Dedifferentiated amniotic fluid mesenchymal stem cell (primary cell): ENCODE measurements at regions not wholly inside any gene's neighbourhood (a gene's known extent, or its start where the extent isn't known, plus 50 kb on each side); places are given as distances from the start of the nearest gene placed in this dataset.
"Not testable (repeated sequence)": the region's sequence is repeated elsewhere in the genome, so short reads cannot be mapped to it uniquely, and the experiment has no call there.

Experiments used
- DNase-seq: peaks from one replicate; pipeline ENCODE4 v3.0.0-alpha.2; 2016; ENCODE audit errors: extremely low spot score

DNA sequence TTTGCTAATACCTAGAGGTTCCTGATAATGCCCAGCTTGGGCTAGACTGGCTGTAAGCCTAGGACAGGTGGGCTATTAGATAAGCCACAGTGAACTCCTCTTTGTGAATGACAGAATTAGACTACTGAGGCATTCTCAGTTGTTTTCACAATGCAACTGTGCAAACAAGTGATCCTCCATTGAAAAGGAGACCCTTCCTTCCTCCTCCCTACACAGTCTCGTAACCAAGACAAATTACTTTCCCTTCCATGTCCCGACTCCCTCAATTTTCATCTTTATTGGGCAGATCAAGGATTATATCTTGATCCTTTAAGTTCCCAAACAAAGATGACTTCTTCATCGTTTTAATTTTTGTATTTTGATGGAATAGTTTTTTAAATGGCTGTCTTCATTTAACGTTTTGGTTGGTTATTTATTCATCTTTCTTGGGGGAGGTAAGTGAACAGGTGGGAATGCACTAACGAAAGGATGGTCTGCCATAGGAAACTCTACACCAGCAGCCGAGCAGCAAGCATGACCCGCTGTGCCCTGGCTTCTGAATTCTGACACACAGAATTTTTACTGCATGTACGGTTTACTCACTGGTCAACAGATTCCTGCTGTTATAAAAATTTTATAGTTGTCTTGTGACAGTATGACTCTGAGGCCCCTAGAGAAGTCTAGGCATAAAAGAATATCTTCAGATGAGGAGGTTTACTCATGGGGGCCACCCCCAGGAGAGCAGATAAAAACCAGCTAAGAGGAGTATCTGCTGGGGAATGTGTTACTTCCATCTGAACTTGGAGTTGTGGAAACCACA, 137.5 kb upstream of the TUT7 start:
- no peak for DNase-seq

DNA sequence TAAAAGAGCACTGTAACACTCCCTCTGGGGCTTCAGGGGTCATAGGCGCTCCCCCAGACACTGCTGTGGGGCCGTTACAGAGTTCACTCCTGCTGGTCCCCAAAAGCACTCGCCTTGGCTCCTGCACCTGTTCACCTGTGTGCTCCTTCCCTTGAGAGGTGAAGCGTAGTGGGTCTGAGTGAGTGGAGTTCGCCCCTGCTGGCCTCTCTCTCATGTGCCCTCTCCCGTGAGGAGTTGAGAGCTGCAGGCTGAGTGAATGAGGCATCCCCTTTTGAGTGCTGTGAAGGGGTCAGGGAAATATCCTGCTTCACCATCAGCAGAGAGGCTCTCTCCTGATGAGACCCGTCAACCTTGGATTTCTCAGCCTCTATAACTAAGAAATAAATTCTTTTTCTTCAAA, 134.6 kb upstream of the TUT7 start:
- DNase-seq, result no peak

DNA sequence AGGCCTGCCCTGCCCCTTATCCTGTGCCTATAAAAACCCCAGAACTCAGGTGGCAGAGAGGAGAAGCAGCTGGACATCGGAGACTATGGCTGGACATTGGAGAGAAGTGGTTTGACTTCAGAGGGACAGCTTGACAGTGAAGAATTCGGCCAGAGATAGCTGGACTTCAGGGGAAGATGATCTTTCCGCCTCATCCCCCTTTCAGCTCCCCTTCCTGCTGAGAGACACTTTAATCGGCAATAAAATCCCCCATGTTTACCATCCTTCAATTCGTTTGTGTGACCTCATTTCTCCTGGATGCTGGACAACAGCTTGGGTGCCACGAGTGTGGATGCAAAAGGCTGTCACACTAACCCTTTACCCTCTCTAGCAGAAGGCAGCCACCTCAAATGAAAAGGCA, 134.1 kb upstream of the TUT7 start:
- no peak for DNase-seq

DNA sequence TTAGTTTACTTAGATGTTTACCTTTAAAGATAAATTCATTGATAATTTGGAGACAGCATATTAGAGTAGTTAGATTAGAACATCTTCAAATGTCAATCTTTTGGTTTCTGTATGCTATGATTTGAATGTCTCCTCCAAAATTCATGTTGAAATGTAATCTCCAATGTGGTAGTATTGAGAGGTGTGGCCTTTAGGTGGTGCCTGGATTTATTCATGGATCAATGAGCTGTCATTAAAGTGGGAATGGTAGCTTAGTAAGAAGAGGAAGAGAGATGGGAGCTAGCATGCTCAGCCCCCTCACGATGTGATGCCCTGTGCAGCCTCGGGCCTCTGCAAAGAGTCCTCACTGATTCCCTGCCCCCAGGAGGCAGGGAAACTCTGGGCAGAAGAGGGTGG, 133.6 kb upstream of the TUT7 start:
- DNase-seq, result no peak

DNA sequence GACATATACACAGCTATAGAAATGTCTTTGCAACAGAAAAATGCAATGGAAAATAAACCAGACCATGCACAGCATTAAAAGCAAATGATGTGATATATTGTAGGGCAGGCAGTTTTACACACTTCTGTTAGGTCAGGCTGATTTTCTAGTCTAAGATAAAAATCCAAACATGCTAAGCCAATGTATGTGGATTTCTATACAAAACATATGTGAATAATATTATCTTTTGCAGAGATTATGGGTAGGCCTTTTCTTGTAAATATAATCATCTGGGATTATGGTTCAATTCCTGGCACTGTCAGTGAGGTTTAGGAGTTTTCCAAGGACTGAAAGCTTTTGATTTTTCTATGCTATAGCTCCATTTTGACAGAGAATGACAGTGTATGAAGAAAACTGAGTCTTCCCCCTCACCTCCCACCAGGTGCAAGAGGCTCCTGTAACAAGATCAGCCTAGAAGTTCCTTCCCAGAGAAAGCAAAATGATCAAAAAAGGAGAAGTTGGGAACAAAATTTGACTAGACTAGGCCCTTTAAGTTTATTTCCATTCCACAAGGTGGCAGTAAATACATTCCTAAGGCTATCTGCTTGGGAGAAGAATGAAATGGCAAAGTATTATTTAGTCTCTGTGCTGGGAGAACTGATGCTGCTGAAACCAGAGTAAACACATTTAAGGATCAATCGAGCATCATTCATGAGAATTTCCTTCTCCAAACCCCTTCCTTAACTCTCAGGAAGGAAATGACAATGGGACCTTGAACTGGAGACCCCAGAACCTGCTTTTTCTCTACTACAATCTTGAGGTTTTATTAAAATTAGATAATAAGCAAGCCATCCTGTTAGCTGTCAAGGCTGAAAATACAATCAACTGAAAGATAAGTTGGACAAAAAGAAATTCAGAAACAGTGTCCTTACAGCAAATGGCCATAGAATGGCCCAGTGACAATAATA, 133.0 kb upstream of the TUT7 start:
- peak; percentile 79 for DNase-seq

DNA sequence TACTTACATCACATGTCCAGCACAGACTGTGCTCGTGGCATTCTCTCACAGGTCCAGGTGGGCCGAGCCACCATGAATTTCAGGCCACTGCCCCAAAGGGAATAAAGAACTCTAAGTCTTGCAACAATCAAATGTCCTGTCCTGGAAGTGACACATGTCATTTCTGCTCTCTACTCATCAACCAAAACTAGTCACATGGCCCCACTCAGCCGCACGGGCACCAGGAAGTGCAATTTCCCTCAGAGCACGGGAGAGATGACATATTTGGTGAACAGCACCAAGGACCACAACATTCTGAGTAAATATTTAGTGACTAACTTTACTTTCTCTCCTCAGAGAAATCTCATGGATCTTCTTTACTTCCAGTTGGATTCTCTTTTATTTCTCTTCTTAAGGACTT, 131.1 kb upstream of the TUT7 start:
- DNase-seq, result no peak

DNA sequence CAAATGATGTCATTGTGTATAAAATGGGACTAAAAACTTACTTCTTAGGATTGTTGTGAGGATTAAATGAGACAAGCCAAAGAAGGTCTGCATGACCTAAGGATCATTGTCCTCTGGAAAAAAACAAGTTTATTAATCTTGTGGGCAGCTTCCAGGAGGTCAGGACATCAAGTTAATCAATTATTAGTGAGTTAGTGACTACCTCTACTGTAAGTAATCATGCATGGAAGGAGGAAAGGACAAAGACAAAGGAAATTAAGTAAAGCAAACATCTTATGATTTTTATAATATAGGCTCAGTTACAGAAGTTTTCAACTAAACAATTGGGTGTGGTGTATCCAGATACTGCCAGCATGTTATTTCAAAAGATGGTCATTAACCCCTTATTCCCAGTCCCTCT, 129.3 kb upstream of the TUT7 start:
- no peak for DNase-seq

DNA sequence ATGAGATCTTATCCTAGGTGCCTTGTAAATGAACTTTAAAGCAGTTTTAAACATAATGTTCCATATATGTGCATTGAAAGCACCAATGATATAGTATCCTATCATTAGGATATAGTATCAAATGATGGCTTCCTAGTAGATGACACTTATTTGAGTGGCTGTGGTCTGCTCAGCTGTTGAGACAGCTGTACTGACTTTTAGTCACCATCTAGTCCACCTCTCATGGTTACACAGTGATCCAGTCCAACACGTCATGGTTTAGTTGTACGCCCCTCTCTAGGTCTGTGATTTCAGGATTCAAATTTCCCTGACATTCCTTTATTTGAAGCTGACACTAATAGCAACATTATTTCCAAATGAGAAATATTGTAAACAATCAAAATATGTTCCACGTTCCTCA, 127.3 kb upstream of the TUT7 start:
- DNase-seq, result no peak

DNA sequence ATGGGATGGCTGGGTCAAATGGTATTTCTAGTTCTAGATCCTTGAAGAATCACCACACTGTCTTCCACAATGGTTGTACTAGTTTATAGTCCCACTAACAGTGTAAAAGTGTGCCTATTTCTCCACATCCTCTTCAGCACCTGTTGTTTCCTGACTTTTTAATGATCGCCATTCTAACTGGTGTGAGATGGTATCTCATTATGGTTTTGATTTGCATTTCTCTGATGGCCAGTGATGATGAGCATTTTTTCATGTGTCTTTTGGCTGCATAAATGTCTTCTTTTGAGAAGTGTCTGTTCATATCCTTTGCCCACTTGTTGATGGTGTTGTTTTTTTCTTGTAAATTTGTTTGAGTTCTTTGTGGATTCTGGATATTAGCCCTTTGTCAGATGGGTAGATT, 121.0 kb upstream of the TUT7 start:
- DNase-seq, result not testable (repeated sequence)

DNA sequence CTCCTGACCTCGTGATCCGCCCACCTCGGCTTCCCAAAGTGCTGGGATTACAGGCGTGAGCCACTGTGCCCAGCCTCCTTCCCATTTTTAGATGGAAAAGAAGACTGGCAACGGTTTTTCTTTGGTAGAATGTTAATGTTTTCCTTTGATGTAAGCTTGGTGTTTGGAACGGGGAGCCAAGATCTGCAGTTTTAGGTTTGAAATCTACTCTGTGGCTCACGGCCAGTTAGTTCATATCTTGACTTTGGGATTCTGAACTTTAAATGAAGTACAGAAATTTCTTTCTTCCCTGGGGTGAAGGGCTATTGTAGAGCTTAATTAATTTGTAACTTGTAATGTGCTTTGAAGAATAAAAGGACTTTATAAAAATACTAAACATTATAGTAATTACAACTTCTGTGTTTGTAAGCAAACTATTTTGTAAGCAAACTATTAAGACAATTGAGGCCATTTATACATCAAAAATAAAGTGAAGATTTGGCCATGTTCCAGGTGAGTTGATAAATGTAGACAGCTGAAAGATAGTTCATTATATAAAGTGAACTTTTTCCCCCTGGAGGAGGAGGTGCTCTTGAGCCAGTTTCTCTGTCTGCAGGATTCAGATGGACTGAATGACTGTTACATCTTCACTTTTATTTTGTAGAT, 117.1 kb upstream of the TUT7 start:
- no peak for DNase-seq

DNA sequence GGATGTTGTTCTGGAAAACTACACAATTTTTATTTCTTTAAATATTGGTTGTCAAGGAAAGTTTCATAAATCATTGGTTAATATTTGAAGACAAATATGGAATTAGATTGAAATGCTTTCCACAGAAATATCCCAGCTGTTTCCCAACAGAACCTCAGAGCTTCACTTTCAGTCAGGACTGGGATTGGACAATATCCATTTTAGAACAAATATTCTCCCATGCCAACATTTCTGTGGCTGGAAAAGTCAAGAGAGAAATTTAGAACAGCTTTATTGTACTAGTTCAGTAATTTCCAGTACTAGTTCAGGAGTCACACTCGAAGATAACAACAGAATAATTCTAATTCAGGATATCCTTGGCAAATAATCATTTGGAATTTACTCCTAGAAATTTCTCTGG, 116.1 kb upstream of the TUT7 start:
- peak; percentile 74 for DNase-seq

DNA sequence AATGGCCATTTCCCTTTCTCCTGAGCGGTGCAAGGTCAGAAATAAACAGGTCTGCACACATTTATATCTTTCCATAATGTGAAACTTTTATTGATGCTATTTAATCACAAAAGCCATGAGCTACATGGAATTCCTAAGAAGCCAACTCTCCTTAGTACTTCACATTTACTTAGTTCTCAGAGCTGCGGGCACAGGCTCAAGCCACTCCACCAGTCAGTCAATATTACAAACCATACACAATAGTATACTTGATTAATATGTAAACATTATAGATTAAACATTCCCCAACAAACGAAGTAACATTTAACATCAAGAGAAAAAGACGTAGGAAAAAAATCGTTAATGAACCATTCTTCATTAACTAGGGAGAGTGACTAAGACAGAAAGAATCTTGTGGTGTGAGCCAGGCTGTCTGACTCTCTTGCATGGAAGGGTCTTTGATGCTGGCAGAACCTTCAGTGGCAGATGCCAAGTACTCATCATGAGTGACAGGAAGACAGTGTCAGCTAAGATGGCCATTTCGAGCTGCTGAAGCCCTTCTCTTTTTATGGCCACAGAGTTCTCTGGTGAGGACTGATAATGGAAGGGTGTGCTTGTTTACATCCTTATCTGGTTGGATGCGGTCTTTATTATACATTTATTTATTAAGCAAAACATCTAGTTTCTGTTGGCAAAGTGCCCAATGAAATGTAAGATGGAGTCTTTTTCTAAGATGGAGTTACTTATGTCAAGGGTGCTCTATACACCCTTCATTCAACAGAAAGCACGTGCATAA, 115.5 kb upstream of the TUT7 start:
- no peak for DNase-seq

DNA sequence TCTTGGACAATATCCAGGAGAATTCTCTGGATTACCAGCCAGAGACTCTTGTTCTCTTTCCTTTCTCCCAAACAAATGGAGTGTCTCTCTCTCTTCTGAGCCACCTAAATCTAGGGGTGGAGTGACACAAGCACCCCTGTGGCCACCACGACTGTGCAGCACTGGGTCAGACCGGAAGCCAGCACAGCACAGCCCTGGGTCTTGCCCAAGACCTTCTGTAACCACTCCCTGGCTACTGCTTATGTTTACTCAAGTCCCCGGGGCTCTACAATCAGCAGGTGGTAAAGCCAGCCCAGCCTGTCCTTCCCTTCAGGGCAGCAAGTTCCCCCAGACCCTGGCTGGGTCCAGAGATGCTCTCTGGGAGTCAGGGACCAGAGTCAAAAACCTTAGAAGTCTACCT, 110.0 kb upstream of the TUT7 start:
- no peak for DNase-seq

DNA sequence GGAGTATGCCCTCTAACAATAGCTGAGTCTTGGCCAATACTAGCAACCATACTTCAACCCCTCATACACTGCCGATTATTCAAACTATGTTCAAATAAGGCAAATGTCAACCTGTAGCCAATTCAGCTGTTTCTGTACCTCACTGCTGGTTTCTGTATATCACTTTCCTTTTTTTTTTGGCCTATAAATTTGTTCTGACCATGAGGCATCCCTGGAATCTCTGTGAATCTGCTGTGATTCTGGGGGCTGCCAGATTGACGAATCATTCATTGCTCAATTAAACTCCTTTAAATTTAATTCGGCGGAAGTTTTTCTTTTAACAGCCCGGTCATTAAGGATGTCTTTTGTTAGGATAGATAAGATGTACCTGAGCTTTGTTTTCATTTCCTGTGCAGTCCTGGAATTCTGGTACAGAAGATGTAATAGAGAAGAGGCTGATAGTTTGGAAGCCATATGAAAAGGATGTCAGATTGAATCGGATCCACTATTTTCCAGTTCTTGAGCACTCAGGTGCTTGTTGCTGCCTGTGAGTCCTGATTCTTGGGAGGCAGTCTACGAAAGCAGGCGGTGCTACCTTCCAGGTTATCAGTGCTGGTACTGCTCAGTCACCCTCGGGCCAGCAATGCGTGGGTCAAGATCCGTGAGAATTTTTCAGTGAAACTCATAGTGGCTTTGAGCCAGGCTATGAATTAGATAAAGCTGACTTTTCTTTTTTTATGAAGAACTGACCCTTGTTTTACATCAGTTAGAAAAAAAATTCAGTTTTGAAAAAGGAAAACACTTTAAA, 106.2 kb upstream of the TUT7 start:
- DNase-seq, result no peak

DNA sequence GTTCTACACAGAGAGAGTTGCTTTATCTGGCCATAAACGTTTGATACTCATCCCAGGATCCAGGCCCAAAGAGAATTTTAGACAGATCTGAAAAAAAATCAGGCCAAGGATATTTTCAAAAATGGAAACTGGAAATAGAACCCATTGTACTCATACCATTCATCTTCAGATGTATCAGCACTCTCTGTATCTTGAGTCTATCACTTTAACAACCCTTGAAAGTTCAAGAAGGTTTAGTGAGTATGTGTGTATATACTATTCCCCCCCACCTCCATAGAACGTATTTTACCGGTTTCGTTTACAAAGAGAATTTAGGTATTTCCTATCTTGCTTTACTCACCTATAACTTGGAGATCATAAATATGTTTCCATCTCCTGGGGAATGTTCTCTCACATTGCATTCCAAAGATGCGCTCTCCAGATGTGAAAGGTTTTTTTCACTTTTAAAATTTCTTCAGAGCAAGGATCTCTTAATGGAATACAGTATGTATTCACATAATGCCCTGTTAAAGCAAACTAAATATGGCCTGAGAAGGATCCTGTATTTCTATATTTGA, 105.5 kb upstream of the TUT7 start:
- DNase-seq, result no peak

DNA sequence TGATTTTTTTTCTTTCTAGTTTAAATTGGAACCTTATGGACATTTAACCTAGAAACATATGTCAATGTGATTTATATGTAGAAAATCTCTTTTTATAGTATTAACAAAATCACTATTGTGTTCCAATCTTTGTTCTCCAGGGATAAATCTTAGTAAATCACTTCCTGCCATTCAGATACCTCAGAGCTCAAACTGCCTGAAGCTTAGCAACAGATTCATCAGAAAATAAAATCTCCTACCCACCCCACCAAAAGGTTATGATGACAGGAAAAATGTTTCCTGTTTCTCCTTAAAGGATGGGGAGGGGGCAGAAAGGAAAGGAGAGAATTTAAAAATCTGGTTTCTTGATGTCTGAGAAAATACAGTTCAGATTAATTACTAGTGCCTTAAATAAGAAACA, 105.0 kb upstream of the TUT7 start:
- no peak for DNase-seq

DNA sequence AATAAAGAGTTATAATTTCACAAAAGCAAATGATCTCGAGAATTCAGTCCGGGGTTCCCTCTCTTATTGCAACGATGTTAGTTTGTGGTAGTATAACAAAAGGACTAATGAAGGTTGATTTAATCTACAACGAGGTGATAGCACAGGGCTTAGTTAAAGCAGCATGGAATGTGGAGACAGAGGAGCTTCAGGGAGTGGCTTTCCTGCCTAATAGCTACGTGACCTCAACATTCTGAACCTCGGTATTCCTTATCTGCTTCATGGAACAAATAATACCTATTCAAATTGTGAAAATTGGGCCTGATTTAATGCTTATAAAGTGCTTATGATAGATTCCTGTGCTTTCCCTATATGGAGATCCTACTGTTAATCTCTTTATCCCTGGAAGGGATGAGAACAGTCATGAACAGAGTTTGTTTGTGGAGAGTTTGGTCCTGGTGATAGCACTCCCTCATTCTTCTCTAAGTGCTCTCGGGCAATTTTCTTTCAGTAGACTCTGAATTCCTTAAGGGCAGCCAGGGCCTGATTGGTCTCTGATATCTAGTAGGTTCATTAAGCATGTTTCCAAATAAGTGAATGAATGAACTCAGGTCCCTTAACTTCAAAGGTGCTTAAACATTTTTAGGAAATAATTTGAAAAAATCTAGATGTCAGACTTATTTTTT, 104.1 kb upstream of the TUT7 start:
- DNase-seq, result no peak

DNA sequence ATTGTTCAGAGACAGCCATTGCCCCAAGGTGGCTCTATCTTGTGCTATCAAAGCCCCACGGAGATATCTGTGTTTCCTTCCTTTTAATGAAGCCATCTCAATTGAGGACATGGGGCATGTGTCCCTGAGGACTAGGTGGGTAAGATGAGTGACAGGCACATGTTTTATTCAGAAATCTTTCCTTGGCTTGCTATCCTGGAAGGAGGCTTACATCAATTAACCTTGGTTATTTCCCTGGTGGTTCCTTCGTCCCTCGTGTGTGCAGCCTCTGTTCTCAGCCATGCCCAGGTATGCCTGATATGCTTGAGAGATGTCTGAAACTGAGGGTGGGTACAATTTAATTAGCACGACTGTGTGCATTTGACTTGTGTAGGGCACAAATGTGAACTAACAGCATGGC, 102.2 kb upstream of the TUT7 start:
- no peak for DNase-seq

DNA sequence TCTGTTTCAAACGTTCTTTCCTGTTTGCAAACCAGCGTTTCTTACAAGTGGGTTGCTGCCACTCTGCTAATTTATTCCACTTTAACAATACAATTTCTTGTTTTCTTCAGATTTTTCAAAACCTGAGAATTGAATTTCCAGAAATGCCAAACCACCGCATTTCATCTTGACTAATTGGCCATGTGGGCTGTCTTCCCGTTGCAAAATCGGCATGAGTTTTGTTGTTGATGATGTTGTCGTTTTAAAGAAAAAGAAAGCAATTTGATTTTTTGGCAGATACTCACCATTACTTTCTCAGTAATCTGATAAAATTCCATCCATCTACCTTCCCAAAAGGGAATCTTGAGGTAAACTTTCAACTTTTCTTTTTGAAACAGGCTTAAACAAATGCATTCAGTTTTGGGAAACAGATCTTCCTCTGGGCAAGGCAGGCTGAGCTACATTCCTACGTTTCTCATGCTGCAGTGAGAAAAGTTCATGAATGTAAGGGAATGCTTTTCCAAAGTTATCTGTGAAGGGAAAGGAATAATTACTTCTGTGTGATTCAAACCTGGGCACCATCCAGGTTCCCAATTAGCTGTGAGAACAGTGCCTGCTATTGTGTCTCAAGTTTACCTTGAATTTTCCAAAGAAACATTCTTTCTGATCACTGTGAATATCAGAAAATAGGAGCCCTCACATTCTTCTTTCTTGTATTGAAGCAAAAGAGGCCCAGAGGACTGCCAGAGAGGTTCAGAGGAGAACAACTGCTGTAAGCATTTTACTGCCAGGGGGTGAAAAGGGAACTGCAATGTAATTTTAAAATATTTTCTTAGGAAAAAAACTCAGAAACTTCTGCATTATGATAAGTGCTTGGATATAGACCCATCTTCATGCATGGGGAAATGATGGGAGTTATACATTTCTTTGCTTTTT, 100.7 kb upstream of the TUT7 start:
- no peak for DNase-seq
